ENCODE measurements at regions not wholly inside any gene's neighbourhood (a gene's known extent, or its start where the extent isn't known, plus 50 kb on each side); places are given as distances from the start of the nearest gene placed in this dataset.

- DNase-seq, result no peak
Observed at GRCh38 chr1:232893481-232894313, 56.7 kb upstream of the NTPCR start.

GRCh38 chr1:232894436-232894835 is 56.0 kb upstream of the NTPCR start:
- DNase-seq, result no peak

GRCh38 chr1:232897949-232898465 is 52.4 kb upstream of the NTPCR start:
- DNase-seq, result no peak

GRCh38 chr1:232899268-232899667 is 51.1 kb upstream of the NTPCR start:
- DNase-seq, result no peak

- no peak for DNase-seq
Observed at GRCh38 chr1:232899839-232900238, 50.6 kb upstream of the NTPCR start.
